GM18870 (cell line): ENCODE measurements at regions not wholly inside any gene's neighbourhood (a gene's known extent, or its start where the extent isn't known, plus 50 kb on each side); places are given as distances from the start of the nearest gene placed in this dataset.
"Not testable (repeated sequence)": the region's sequence is repeated elsewhere in the genome, so short reads cannot be mapped to it uniquely, and the experiment has no call there.

Experiments
- ATAC-seq: cut with Tn5 transposase; IDR thresholded peaks from one replicate; pipeline ENCODE4 v1.9.1; 2021; ENCODE audit warnings: moderate library complexity; ENCODE audit not compliant: unreplicated experiment

DNA sequence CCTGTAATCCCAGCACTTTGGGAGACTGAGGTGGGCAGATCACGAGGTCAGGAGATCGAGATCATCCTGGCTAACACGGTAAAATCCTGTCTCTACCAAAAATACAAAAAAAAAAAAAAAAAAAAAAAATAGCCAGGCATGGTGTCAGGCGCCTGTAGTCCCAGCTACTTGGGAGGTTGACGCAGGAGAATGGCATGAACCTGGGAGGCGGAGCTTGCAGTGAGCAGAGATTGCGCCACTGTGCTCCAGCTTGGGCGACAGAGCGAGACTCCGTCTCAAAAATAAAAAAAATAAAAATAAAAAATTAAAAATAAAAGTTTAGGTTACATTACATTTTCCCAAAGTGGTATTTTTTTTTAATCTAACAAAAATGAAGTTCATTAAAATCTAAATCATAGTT lies 218.1 kb upstream of the TMEFF2 start:
- ATAC-seq = not testable (repeated sequence)

- ATAC-seq = no peak
Observed at GRCh38 chr2:192412394-192412793, 217.7 kb upstream of the TMEFF2 start.

- ATAC-seq = no peak
Observed at GRCh38 chr2:192411755-192412154, 217.0 kb upstream of the TMEFF2 start.

GRCh38 chr2:192410319-192410718 lies 215.6 kb upstream of the TMEFF2 start:
- ATAC-seq = no peak

DNA sequence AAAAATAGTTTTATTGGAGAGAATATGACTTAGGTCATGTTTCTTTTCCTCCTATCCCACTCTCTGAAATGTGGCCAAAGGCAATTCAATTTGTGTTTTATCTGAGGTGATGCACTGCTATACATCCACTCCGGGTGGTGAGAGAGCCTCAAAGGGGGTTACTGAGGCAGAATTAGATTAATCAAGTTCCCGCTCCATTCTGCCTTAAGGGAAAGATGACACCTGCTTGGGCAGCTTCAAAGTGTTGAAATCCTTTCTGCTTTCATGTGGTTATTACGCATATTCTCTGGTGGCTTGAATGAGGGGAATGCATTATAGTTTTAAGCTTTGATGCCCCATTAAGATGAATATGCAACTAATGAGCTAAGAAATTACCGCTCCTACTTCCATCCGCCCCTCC lies 213.0 kb upstream of the TMEFF2 start:
- no peak for ATAC-seq

DNA sequence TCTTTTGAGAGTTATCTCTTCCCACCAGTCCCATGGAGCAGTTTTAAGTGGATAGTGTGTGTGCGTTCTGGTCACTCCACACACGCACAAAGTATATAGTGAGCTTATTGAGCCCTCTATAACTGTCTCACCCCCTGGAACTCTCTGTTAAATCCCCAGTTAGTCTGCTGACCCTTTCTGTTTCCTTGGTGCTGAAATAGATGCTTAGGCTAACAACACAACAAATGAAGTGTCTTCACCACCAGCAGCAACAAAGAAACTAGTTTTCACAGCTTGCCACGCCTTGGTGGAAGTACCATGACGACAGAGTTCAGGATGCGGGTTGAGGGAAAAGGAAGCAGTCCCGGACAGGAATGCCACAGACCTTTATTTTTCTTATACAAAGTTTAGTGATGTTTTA lies 203.5 kb upstream of the TMEFF2 start:
- no peak for ATAC-seq

DNA sequence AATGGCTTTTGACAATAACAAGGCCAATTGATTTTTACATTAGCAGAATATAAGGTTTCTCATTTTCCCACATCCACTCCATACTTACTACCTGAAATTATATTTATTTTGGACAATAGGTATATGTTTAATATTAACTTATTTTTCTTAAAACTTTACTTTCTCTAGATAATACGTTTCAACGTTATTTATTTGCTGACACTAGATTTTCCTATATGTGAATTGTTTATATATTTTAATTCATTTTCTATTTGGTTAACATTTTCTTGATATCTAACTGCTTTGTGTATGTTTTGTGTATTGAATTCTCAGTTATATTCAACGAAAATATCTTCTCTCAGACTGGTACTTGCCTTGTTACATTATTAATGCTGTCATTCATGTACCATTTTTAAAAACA lies 199.9 kb upstream of the TMEFF2 start:
- no peak for ATAC-seq

GRCh38 chr2:192391041-192391440 lies 196.3 kb upstream of the TMEFF2 start:
- ATAC-seq = no peak

GRCh38 chr2:192390401-192390800 lies 195.7 kb upstream of the TMEFF2 start:
- ATAC-seq = no peak

- ATAC-seq = not testable (repeated sequence)
Observed at GRCh38 chr2:192384191-192384590, 189.5 kb upstream of the TMEFF2 start.

GRCh38 chr2:192381082-192381481 lies 186.3 kb upstream of the TMEFF2 start:
- no peak for ATAC-seq

DNA sequence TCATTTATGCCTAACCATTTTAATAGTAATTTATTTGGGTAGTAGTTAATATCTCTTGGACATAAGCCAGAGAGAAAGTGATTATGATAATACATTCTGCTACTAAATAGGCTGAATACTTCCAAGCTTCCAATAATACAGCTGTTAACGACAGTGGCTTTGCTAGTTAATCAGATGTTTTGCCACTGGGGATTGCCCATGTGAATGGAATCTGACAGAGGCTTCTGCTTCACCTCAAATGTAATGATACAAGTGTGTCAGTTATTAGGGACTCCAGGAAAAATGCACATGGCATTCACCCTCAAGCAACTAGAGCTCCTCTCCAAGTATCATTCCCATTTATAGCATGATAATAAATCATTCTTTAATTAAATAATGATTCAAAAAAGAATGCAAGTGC lies 185.0 kb upstream of the TMEFF2 start:
- no peak for ATAC-seq

DNA sequence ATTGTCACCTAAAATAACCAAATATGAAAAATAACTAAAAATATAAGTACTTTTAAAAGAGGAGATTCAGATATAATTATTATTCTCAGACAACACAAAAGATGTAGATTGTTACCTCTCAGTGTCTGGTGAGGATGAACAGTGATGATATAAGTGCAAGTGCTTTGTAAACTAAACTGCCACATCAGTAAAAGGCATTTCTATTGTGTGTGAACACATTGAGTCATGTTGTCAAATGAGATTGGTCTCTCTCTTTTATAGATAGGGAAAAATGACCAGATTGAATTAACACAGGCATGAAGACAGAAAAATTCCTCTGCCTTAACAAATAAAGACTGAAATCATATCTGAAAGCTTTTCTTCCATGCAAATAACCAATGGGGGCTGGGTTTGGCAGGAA lies 182.4 kb upstream of the TMEFF2 start:
- no peak for ATAC-seq

- no peak for ATAC-seq
Observed at GRCh38 chr2:192373754-192374153, 179.0 kb upstream of the TMEFF2 start.

DNA sequence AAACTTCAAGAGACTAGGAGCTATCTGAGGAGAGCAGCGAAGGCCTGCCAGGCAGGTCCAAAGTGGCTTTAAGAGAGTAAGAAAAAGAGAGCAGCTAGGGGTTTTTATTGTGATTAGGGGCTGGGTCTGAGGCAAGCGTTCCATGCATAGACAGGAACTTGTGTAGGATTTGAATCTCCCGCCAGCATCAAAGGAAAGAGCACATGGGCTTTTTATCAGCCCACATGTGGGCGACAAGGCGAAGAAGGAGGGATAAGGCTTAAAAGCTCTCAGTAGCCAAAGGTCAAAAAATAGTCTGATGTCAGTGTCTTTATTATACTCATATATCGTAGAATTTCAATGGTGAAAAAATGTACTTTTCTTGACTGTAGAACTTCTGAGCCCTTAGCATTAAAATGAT lies 178.5 kb upstream of the TMEFF2 start:
- ATAC-seq = no peak

DNA sequence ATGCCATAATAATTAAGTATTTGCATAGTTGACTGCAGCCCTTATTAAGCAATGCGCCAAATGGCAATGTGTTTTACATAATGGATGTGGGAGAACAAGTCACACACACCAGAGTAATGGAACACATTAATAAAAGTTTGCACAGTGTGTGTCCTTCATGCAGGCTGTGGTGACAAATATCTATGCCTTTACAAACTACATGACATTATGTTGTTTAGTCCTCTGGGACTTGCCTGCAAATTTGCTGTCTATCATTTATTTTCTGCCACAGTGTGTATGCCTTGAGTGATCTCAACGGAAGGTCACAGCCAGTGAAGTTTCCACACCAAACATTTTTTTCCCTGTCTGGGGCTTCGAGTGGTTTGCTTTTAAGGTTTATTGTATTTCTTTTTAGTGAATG lies 175.2 kb upstream of the TMEFF2 start:
- ATAC-seq = no peak

DNA sequence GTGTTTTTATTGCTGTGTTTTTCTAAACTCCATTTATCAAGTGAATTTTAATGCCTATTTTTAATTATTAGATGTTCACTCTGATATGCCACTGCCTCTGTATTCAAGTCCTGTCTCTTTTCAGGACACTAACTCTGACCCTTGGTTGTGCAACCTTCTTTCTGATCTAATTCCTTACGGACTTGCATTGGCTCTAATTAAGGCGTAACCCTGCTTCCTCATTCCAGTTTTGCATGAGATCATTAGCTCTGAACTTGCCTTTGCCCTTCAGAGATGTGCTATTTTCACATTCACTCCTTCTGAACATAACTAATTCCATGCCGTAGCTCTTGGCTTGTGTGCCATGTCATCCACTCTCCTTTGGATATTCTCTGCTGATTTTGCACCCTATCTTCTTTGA lies 162.5 kb upstream of the TMEFF2 start:
- no peak for ATAC-seq

DNA sequence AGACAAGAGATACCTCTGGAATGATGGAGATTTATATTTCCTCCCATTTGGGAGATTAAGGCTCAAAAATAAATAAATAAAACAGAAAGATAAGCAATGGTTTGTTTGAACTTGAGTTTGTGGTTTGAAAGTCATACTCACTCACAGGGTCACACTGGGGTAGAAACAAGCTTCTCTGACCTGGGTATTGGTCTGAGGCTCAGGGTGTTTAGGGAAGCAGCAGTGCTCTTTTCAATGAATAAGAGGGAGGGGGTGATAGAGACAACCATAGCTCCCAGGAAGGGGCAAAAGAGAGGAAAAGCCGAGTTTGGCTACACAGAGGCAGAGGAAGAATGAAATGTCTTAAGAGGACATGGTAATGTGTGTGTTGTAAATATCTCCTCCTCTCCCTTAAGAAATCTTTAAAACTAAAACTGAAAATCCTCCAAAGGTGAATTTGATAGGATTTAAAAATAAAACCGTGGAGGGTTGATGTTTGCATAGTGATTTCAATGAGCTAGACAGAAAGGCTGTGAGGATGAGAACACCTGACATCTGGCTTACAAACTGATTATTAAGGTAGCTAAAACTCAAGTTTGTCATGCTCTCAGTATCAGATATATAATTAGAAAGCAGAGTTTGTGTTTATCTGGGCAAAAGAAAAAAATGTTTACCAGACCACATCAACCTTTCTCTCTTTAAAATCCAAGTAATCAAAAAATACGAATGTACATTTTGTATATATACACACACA lies 159.9 kb upstream of the TMEFF2 start:
- ATAC-seq = no peak

DNA sequence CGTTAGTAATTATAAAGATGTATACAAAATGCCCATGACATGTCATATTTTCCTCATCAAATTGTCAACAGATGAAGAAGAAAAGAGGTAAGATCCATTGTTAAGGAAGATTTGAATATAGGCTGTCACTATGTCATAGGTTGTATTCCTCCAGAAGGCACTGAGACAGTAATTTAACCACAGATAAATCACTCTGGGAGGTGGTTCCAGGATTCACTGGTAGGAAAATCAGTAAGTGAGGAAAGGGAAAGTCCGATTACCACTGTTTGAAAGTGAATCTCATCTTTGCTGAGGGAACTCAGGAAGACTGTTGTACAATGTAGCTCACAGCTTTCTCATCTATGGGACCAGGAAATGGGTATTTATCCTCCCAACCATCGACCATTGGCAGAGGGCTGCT lies 152.8 kb upstream of the TMEFF2 start:
- ATAC-seq = no peak

DNA sequence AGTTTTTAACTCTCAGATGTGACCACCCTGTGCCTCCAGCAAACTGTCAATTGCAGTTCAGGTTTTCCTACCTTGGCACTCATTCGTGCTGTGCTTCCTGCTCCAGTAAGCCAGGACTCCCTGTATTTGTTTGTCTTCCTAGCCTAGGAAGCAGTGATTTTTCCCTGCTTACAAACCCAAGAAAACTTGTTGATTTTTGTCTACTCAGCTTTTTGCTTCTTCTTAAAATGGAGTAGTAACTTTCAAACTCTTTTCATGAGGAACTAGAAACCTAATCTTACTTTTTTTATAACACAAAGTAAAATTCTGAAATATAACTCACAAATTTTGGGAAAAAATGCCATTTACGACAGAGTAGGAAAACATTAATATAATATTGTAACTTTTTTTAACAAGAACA lies 150.6 kb upstream of the TMEFF2 start:
- no peak for ATAC-seq

DNA sequence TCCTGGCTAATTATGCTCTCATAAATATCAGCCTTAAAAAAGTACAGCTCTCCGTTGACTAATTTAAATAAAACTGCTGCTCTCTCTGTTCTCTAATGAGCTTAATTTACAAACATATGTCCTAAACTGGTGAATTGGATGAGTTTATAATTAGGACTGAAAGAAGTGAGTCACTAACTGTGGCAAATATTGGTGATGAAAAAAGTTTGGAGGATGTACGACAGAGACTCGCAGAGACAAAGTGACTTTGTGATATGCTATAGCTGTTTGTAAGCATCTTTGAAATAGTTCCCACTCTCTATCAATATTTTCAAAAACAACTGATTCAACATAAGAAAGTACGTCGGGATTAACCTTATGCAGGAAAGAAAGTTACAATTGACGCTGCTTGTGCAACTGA lies 138.9 kb upstream of the TMEFF2 start:
- ATAC-seq = no peak

DNA sequence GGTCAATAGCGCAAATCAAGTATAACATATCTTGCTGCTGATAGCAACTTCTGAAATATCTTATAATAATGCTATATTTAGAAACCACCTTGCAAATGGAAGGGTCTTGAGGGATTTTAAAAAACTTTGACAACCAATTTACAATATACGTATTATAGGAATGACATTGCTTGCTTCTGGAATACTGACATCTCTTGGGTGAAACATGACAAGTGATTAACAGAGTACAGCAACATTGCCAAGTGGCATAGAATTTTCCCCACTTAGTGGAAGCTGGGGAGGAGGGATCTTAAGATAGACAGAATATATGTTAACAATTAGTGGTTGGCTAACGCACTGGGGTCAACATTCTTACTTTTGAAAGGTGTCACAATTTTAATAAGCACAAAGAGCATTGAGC lies 133.6 kb upstream of the TMEFF2 start:
- no peak for ATAC-seq

GRCh38 chr2:192327576-192327975 lies 132.8 kb upstream of the TMEFF2 start:
- no peak for ATAC-seq
